HEK293 (cell line): ENCODE measurements at regions not wholly inside any gene's neighbourhood (a gene's known extent, or its start where the extent isn't known, plus 50 kb on each side); places are given as distances from the start of the nearest gene placed in this dataset.

Source experiments
- PRDM1 ChIP-seq: fragments of 450-650 bp; formaldehyde crosslinking; IDR thresholded peaks from 2 replicates; pipeline ENCODE4; 2016; ENCODE audit warnings: missing biosample characterization, missing genetic modification characterization
- SP2 ChIP-seq: fragments of 450-650 bp; formaldehyde crosslinking; IDR thresholded peaks from 2 replicates; pipeline ENCODE4 v1.5.1; 2016; ENCODE audit warnings: missing biosample characterization, missing genetic modification characterization
- TCF7L2 ChIP-seq: IDR thresholded peaks from 2 replicates; pipeline ENCODE4 v1.6.1; 2011; ENCODE audit warnings: low read depth, mild to moderate bottlenecking, inconsistent platforms, low read length, moderate library complexity, borderline replicate concordance
- ZNF184 ChIP-seq: fragments of 450-650 bp; IDR thresholded peaks from 2 replicates; pipeline ENCODE4 v1.5.1; 2018; ENCODE audit warnings: missing biosample characterization, mild to moderate bottlenecking, missing genetic modification characterization
- ZNF707 ChIP-seq: fragments of 450-650 bp; formaldehyde crosslinking; IDR thresholded peaks from 2 replicates; pipeline ENCODE4 v1.5.1; 2016; ENCODE audit warnings: missing biosample characterization, missing genetic modification characterization
- TF ChIP-seq, protein P1 (sequence below): fragments of 450-650 bp; formaldehyde crosslinking; IDR thresholded peaks from 2 replicates; pipeline ENCODE4 v1.5.1; 2017; ENCODE audit warnings: missing biosample characterization, missing genetic modification characterization
- TF ChIP-seq, protein P2 (sequence below): fragments of 450-650 bp; formaldehyde crosslinking; IDR thresholded peaks from 2 replicates; pipeline ENCODE4 v1.5.1; 2016; ENCODE audit warnings: missing biosample characterization, missing genetic modification characterization

DNA sequence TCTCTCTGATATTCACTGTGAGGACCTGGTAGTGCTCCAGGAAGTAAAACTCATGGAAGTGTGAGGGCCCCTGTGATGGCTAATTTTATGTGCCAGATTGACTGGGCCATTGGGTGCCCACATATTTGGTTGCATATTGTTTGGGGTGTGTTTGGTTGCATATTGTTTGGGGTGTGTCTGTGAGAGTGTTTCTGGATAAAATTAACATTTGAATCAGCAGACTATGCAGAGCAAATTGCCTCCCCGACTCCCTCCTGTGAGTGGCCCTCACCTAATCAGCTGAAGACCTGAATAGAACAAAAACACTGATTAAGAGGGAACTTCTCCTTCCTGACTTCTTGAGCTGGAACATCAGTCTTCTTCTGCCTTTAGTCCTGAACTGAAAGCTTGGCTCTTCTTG is 173.3 kb upstream of the LINC00305 start:
- TF ChIP-seq TCF7L2 (no peak), SP2 (tag by site-specific recombination) (no peak), PRDM1 (tag by site-specific recombination) (no peak), ZNF184 (tag by site-specific recombination) (no peak), ZNF707 (tag by site-specific recombination) (no peak)
- TF ChIP-seq, protein P1, sequence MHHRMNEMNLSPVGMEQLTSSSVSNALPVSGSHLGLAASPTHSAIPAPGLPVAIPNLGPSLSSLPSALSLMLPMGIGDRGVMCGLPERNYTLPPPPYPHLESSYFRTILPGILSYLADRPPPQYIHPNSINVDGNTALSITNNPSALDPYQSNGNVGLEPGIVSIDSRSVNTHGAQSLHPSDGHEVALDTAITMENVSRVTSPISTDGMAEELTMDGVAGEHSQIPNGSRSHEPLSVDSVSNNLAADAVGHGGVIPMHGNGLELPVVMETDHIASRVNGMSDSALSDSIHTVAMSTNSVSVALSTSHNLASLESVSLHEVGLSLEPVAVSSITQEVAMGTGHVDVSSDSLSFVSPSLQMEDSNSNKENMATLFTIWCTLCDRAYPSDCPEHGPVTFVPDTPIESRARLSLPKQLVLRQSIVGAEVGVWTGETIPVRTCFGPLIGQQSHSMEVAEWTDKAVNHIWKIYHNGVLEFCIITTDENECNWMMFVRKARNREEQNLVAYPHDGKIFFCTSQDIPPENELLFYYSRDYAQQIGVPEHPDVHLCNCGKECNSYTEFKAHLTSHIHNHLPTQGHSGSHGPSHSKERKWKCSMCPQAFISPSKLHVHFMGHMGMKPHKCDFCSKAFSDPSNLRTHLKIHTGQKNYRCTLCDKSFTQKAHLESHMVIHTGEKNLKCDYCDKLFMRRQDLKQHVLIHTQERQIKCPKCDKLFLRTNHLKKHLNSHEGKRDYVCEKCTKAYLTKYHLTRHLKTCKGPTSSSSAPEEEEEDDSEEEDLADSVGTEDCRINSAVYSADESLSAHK (tag by site-specific recombination) = no peak
- TF ChIP-seq, protein P2, sequence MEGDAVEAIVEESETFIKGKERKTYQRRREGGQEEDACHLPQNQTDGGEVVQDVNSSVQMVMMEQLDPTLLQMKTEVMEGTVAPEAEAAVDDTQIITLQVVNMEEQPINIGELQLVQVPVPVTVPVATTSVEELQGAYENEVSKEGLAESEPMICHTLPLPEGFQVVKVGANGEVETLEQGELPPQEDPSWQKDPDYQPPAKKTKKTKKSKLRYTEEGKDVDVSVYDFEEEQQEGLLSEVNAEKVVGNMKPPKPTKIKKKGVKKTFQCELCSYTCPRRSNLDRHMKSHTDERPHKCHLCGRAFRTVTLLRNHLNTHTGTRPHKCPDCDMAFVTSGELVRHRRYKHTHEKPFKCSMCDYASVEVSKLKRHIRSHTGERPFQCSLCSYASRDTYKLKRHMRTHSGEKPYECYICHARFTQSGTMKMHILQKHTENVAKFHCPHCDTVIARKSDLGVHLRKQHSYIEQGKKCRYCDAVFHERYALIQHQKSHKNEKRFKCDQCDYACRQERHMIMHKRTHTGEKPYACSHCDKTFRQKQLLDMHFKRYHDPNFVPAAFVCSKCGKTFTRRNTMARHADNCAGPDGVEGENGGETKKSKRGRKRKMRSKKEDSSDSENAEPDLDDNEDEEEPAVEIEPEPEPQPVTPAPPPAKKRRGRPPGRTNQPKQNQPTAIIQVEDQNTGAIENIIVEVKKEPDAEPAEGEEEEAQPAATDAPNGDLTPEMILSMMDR (tag by site-specific recombination) = no peak
